ENCODE measurements at regions not wholly inside any gene's neighbourhood (a gene's known extent, or its start where the extent isn't known, plus 50 kb on each side); places are given as distances from the start of the nearest gene placed in this dataset.

DNA sequence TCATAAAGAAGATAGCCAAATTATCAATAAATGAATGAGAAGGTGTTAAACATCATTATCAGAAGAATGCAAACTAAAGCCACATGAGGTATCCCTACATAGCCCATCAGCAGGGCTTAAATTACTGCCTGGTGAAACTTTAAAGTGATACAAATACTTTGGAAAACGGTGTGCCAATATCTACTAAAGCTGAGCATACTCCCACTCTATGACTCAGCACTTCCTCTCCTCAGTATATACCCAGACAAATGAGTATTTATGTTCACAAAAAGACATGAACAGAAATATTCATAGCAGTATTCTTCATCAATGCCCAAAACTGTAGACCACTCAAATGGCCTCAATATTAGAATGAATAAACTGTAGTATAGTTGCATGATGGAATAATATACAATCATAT is 284.6 kb upstream of the ZC3H12C start:
- DNase-seq (ENCODE audit: low read depth) = peak; percentile 67
- no peak for FAIRE-seq

GRCh38 chr11:109814824-109815223 is 278.4 kb upstream of the ZC3H12C start:
- Histone ChIP-seq H3K36me3 (ENCODE audit: control insufficient read depth, insufficient read depth, low read length) (no peaks in the 10 kb centered on the region), H3K27me3 (ENCODE audit: control insufficient read depth, insufficient read depth, low read length) (peaks cover 3% of the 10 kb centered on the region), H3K4me3 (ENCODE audit: low read depth, low read length) (no peak overlapping the region)
- DNase-seq (ENCODE audit: low read depth) = no peak
- no peak for FAIRE-seq
- TF ChIP-seq CTCF (IDR thresholded peaks at IDR 0.05; ENCODE audit: insufficient read depth, low read length, severe bottlenecking) = no peak

More for the DNA sequence above, 284.6 kb upstream of the ZC3H12C start:
- no peak for TF ChIP-seq CTCF (IDR thresholded peaks at IDR 0.05; ENCODE audit: insufficient read depth, low read length, severe bottlenecking)
- Histone ChIP-seq H3K27me3 (ENCODE audit: control insufficient read depth, insufficient read depth, low read length) (peaks cover 3% of the 10 kb centered on the region), H3K4me3 (ENCODE audit: low read depth, low read length) (no peak overlapping the region), H3K36me3 (ENCODE audit: control insufficient read depth, insufficient read depth, low read length) (no peaks in the 10 kb centered on the region)

- no peak for TF ChIP-seq CTCF (IDR thresholded peaks at IDR 0.05; ENCODE audit: insufficient read depth, low read length, severe bottlenecking)
- no peak for FAIRE-seq
- no peak overlapping the region for H3K4me3 ChIP-seq (ENCODE audit: low read depth, low read length)
- H3K27me3 ChIP-seq (ENCODE audit: control insufficient read depth, insufficient read depth, low read length) = peaks cover 3% of the 10 kb centered on the region
- no peak for DNase-seq (ENCODE audit: low read depth)
- H3K36me3 ChIP-seq (ENCODE audit: control insufficient read depth, insufficient read depth, low read length) = no peaks in the 10 kb centered on the region
These were observed 277.6 kb upstream of the ZC3H12C start for GRCh38 chr11:109815500-109816150.

DNA sequence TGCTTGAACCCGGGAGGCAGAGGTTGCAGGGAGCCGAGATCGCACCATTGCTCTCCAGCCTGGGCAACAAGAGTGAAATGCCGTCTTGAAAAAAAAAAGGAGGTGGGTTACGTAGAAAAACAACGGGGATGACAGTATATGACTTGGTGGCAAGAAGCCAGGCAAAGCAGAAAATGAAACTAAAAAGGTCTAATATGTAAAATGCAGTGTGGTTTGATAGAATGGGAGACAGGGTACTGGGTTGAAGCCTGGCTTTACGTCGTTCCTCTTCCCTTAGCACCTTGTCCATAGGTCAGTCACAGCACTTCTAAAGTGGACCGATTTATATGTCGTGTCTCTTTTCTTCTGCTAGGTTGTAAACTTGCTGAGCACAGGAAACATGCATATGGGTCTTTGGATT is 274.9 kb upstream of the ZC3H12C start:
- Histone ChIP-seq H3K36me3 (ENCODE audit: control insufficient read depth, insufficient read depth, low read length) (no peaks in the 10 kb centered on the region), H3K27me3 (ENCODE audit: control insufficient read depth, insufficient read depth, low read length) (no peaks in the 10 kb centered on the region), H3K4me3 (ENCODE audit: low read depth, low read length) (no peak overlapping the region)
- no peak for TF ChIP-seq CTCF (IDR thresholded peaks at IDR 0.05; ENCODE audit: insufficient read depth, low read length, severe bottlenecking)
- no peak for DNase-seq (ENCODE audit: low read depth)
- FAIRE-seq = no peak

- no peaks in the 10 kb centered on the region for H3K27me3 ChIP-seq (ENCODE audit: control insufficient read depth, insufficient read depth, low read length)
- no peak for TF ChIP-seq CTCF (IDR thresholded peaks at IDR 0.05; ENCODE audit: insufficient read depth, low read length, severe bottlenecking)
- FAIRE-seq (no peak), DNase-seq (ENCODE audit: low read depth) (peak; percentile 74)
- no peaks in the 10 kb centered on the region for H3K36me3 ChIP-seq (ENCODE audit: control insufficient read depth, insufficient read depth, low read length)
- H3K4me3 ChIP-seq (ENCODE audit: low read depth, low read length) = no peak overlapping the region
These were observed 273.8 kb upstream of the ZC3H12C start for GRCh38 chr11:109819410-109819809.

GRCh38 chr11:109821511-109821910 is 271.7 kb upstream of the ZC3H12C start:
- H3K27me3 ChIP-seq (ENCODE audit: control insufficient read depth, insufficient read depth, low read length) = no peaks in the 10 kb centered on the region
- FAIRE-seq (no peak), DNase-seq (ENCODE audit: low read depth) (no peak)
- H3K4me3 ChIP-seq (ENCODE audit: low read depth, low read length) = no peak overlapping the region
- H3K36me3 ChIP-seq (ENCODE audit: control insufficient read depth, insufficient read depth, low read length) = no peaks in the 10 kb centered on the region
- TF ChIP-seq CTCF (IDR thresholded peaks at IDR 0.05; ENCODE audit: insufficient read depth, low read length, severe bottlenecking) = no peak
